Peyer's patch (tissue), 4 donors: ENCODE measurements at regions not wholly inside any gene's neighbourhood (a gene's known extent, or its start where the extent isn't known, plus 50 kb on each side); places are given as distances from the start of the nearest gene placed in this dataset.

Experiments used
- DNase-seq, 3 donors: peaks; one replicate each; pipeline ENCODE4 v3.0.0-alpha.2; 2017 to 2019
- H3K27ac ChIP-seq, 4 donors: fragments of 200-600 bp; sonication (generic); one replicate each; pipeline ENCODE4 v1.5.1; 2016 to 2019
- H3K27me3 ChIP-seq, 2 donors: fragments of 200-600 bp; sonication (generic); one replicate each; pipeline ENCODE4 v1.5.1; 2019
- H3K36me3 ChIP-seq, 3 donors: fragments of 200-600 bp; sonication (generic); one replicate each; pipeline ENCODE4 v1.5.1; 2016 to 2019
- H3K4me1 ChIP-seq, 4 donors: fragments of 200-600 bp; sonication (generic); one replicate each; pipeline ENCODE4 v1.5.1; 2016 to 2019
- H3K4me3 ChIP-seq, 4 donors: fragments of 200-600 bp; sonication (generic); 1 replicate in 3 of 4; 2 replicates in 1 of 4; pipeline ENCODE4 v1.5.1; 2016 to 2019; ENCODE audit warnings: mild to moderate bottlenecking in 1 of 4
- H3K9me3 ChIP-seq, 4 donors: fragments of 200-600 bp; sonication (generic); one replicate each; pipeline ENCODE4 v1.5.1; 2016 to 2019; ENCODE audit warnings: mild to moderate bottlenecking in 1 of 4
- POLR2A ChIP-seq, 2 donors: fragments of 450-650 bp; IDR thresholded peaks; one replicate each; pipeline ENCODE4 v1.5.1; 2017; ENCODE audit warnings: antibody characterized with exemption in 2 of 2, mild to moderate bottlenecking in 2 of 2, moderate library complexity in 2 of 2
- TF ChIP-seq, protein P1 (sequence below), 6 experiments: fragments of 450-650 bp in 4 of 6; fragments of 200-600 bp in 2 of 6; sonication (generic) in 1 of 6; IDR thresholded peaks; one replicate each; pipeline ENCODE4 v1.5.1; 2017 to 2019; ENCODE audit warnings: antibody characterized with exemption in 6 of 6, mild to moderate bottlenecking in 3 of 6, moderate library complexity in 1 of 6

GRCh38 chr5:82713811-82714210 lies 363.4 kb downstream of the TMEM167A start:
- TF ChIP-seq POLR2A (IDR thresholded peaks at IDR 0.05): no peak
- TF ChIP-seq, protein P1, sequence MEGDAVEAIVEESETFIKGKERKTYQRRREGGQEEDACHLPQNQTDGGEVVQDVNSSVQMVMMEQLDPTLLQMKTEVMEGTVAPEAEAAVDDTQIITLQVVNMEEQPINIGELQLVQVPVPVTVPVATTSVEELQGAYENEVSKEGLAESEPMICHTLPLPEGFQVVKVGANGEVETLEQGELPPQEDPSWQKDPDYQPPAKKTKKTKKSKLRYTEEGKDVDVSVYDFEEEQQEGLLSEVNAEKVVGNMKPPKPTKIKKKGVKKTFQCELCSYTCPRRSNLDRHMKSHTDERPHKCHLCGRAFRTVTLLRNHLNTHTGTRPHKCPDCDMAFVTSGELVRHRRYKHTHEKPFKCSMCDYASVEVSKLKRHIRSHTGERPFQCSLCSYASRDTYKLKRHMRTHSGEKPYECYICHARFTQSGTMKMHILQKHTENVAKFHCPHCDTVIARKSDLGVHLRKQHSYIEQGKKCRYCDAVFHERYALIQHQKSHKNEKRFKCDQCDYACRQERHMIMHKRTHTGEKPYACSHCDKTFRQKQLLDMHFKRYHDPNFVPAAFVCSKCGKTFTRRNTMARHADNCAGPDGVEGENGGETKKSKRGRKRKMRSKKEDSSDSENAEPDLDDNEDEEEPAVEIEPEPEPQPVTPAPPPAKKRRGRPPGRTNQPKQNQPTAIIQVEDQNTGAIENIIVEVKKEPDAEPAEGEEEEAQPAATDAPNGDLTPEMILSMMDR (IDR thresholded peaks at IDR 0.05): no peak
- Histone ChIP-seq H3K4me1 (no peaks in the 10 kb centered on the region), H3K9me3 (no peaks in the 10 kb centered on the region), H3K27me3 (no peaks in the 10 kb centered on the region), H3K4me3 (no peak overlapping the region), H3K36me3 (no peaks in the 10 kb centered on the region), H3K27ac (no peak overlapping the region)
- no peak for DNase-seq

GRCh38 chr5:82707741-82708140 lies 369.5 kb downstream of the TMEM167A start:
- Histone ChIP-seq H3K4me3 (no peak overlapping the region), H3K27me3 (no peaks in the 10 kb centered on the region), H3K27ac (no peak overlapping the region), H3K36me3 (no peaks in the 10 kb centered on the region), H3K4me1 (no peaks in the 10 kb centered on the region), H3K9me3 (no peaks in the 10 kb centered on the region)
- TF ChIP-seq, protein P1 (IDR thresholded peaks at IDR 0.05): no peak
- no peak for TF ChIP-seq POLR2A (IDR thresholded peaks at IDR 0.05)
- DNase-seq: no peak

GRCh38 chr5:82704381-82704780 lies 372.8 kb downstream of the TMEM167A start:
- Histone ChIP-seq H3K4me1 (no peaks in the 10 kb centered on the region), H3K9me3 (no peaks in the 10 kb centered on the region), H3K27ac (no peak overlapping the region), H3K4me3 (no peak overlapping the region), H3K36me3 (no peaks in the 10 kb centered on the region), H3K27me3 (no peaks in the 10 kb centered on the region)
- DNase-seq: no peak
- TF ChIP-seq POLR2A (IDR thresholded peaks at IDR 0.05): no peak
- TF ChIP-seq, protein P1 (IDR thresholded peaks at IDR 0.05): no peak

- no peaks in the 10 kb centered on the region for H3K4me1 ChIP-seq
- no peak overlapping the region for H3K27ac ChIP-seq
- DNase-seq: no peak
- no peaks in the 10 kb centered on the region for H3K9me3 ChIP-seq
- H3K36me3 ChIP-seq: no peaks in the 10 kb centered on the region
- no peak overlapping the region for H3K4me3 ChIP-seq
- no peak for TF ChIP-seq POLR2A (IDR thresholded peaks at IDR 0.05)
- TF ChIP-seq, protein P1 (IDR thresholded peaks at IDR 0.05): no peak
- H3K27me3 ChIP-seq: no peaks in the 10 kb centered on the region
Observed at GRCh38 chr5:82702046-82702445, 375.1 kb downstream of the TMEM167A start.

- Histone ChIP-seq H3K36me3 (no peaks in the 10 kb centered on the region), H3K27ac (no peak overlapping the region), H3K4me1 (no peaks in the 10 kb centered on the region), H3K9me3 (no peaks in the 10 kb centered on the region), H3K4me3 (no peak overlapping the region), H3K27me3 (no peaks in the 10 kb centered on the region)
- TF ChIP-seq POLR2A (IDR thresholded peaks at IDR 0.05): no peak
- TF ChIP-seq, protein P1 (IDR thresholded peaks at IDR 0.05): no peak
- DNase-seq: no peak
Observed at GRCh38 chr5:82699737-82700136, 377.5 kb downstream of the TMEM167A start.

GRCh38 chr5:82698026-82698425 lies 379.2 kb downstream of the TMEM167A start:
- no peak overlapping the region for H3K4me3 ChIP-seq
- no peaks in the 10 kb centered on the region for H3K4me1 ChIP-seq
- no peaks in the 10 kb centered on the region for H3K36me3 ChIP-seq
- H3K27me3 ChIP-seq: no peaks in the 10 kb centered on the region
- no peak overlapping the region for H3K27ac ChIP-seq
- TF ChIP-seq, protein P1 (IDR thresholded peaks at IDR 0.05): no peak
- TF ChIP-seq POLR2A (IDR thresholded peaks at IDR 0.05): no peak
- DNase-seq: no peak
- no peaks in the 10 kb centered on the region for H3K9me3 ChIP-seq
